OCI-LY7 (cell line): ENCODE measurements at regions not wholly inside any gene's neighbourhood (a gene's known extent, or its start where the extent isn't known, plus 50 kb on each side); places are given as distances from the start of the nearest gene placed in this dataset.

Source experiments
- BruUV-seq: library from RNA; stranded (reverse); fragments of 400-500 nt; replicated peaks from 2 replicates; lab custom pipeline; 2021; lab: Mats Ljungman, UMichigan
- CTCF ChIA-PET: fragments of 300-600 bp; sonication (Branson Sonifier 250); formaldehyde crosslinking; loops from one replicate; lab custom pipeline; 2022; ENCODE audit warnings: antibody characterized with exemption; ENCODE audit not compliant: unreplicated experiment; lab: Charles Lee
- POLR2A ChIA-PET: fragments of 300-600 bp; sonication (Branson Sonifier 250); formaldehyde crosslinking; loops from one replicate; lab custom pipeline; 2022; ENCODE audit warnings: antibody characterized with exemption; lab: Charles Lee
- DNase-seq: peaks from one replicate; pipeline ENCODE4 v3.0.0-alpha.2; 2015; ENCODE audit warnings: low spot score
- H2AFZ ChIP-seq: fragments of 200-600 bp; sonication (generic), shearing (Covaris generic); 2 replicates; pipeline ENCODE4 v1.6.1; 2014; ENCODE audit warnings: mild to moderate bottlenecking, antibody characterized with exemption, low read length, moderate library complexity
- H3K27ac ChIP-seq: fragments of 200-600 bp; sonication (generic); 2 replicates; pipeline ENCODE4 v1.5.1; 2014; ENCODE audit warnings: mixed run types, low read depth, mild to moderate bottlenecking, moderate library complexity, low read length, inconsistent platforms; ENCODE audit not compliant: poor library complexity, severe bottlenecking
- H3K36me3 ChIP-seq: fragments of 200-600 bp; sonication (generic); 2 replicates; pipeline ENCODE4 v1.6.1; 2014; ENCODE audit warnings: mild to moderate bottlenecking, antibody characterized with exemption, low read length, moderate library complexity, mixed read lengths; ENCODE audit not compliant: insufficient read depth
- H3K4me1 ChIP-seq: fragments of 200-600 bp; sonication (generic); 2 replicates; pipeline ENCODE4 v1.5.1; 2014; ENCODE audit warnings: mild to moderate bottlenecking, low read length; ENCODE audit not compliant: insufficient read depth, poor library complexity, severe bottlenecking
- H3K4me2 ChIP-seq: fragments of 200-600 bp; sonication (generic); 2 replicates; pipeline ENCODE4 v1.6.1; 2014; ENCODE audit warnings: mild to moderate bottlenecking, low read length
- H3K4me3 ChIP-seq: fragments of 200-600 bp; sonication (generic); 2 replicates; pipeline ENCODE4 v1.5.1; 2014; ENCODE audit warnings: mild to moderate bottlenecking, low read depth, low read length; ENCODE audit not compliant: poor library complexity, severe bottlenecking
- H3K79me2 ChIP-seq: fragments of 200-600 bp; sonication (generic); 2 replicates; pipeline ENCODE4 v1.6.1; 2016; ENCODE audit warnings: low read depth, mild to moderate bottlenecking, low read length, moderate library complexity, mixed read lengths; ENCODE audit not compliant: insufficient read depth
- H3K9me2 ChIP-seq: fragments of 200-600 bp; sonication (generic); 2 replicates; pipeline ENCODE4 v1.6.1; 2016; ENCODE audit warnings: mild to moderate bottlenecking, low read length, mixed read lengths; ENCODE audit not compliant: insufficient read depth
- H3K9me3 ChIP-seq: fragments of 200-600 bp; sonication (generic); 2 replicates; pipeline ENCODE4 v1.6.1; 2014; ENCODE audit warnings: mild to moderate bottlenecking, mixed run types, low read length, mixed read lengths
- H4K20me1 ChIP-seq: fragments of 200-600 bp; sonication (generic); 2 replicates; pipeline ENCODE4 v1.6.1; 2014; ENCODE audit warnings: mild to moderate bottlenecking, antibody characterized with exemption, low read length, moderate library complexity, mixed read lengths; ENCODE audit not compliant: insufficient read depth
- CTCF ChIP-seq: fragments of 200-600 bp; sonication (generic); conservative IDR thresholded peaks from 2 replicates; pipeline ENCODE4 v1.5.1; 2014; ENCODE audit warnings: mild to moderate bottlenecking, antibody characterized with exemption, low read length, moderate library complexity, mixed read lengths
- EZH2phosphoT487 ChIP-seq: fragments of 200-600 bp; sonication (generic); IDR thresholded peaks from 2 replicates; pipeline ENCODE4 v1.6.1; 2018; ENCODE audit warnings: low read depth, borderline replicate concordance, mild to moderate bottlenecking, mixed run types, antibody characterized with exemption, low read length, moderate library complexity, mixed read lengths
- intact Hi-C: fragments of 100-400 bp; cut with micrococcal nuclease; formaldehyde crosslinking; loops from one replicate; pipeline ENCODE4 v1.10.0; 2022; ENCODE audit not compliant: unreplicated experiment

- H3K79me2 ChIP-seq = no peaks in the 10 kb centered on the region
- no peaks in the 10 kb centered on the region for H4K20me1 ChIP-seq
- ChIA-PET POLR2A (no interaction called here), CTCF (no interaction called here)
- no peaks in the 10 kb centered on the region for H3K9me2 ChIP-seq
- H3K9me3 ChIP-seq = no peaks in the 10 kb centered on the region
- H3K4me2 ChIP-seq = no peak overlapping the region
- H3K27ac ChIP-seq = no peak overlapping the region
- H3K36me3 ChIP-seq = no peaks in the 10 kb centered on the region
- H3K4me1 ChIP-seq = no peaks in the 10 kb centered on the region
- no peak overlapping the region for H3K4me3 ChIP-seq
- BruUV-seq = no TSS peak
- no peak for TF ChIP-seq CTCF
- no peak for TF ChIP-seq EZH2phosphoT487
- no peak overlapping the region for H2AFZ ChIP-seq
- no peak for DNase-seq
- intact Hi-C loops = no loop called here
These were observed 834.3 kb downstream of the LRRTM4 start for GRCh38 chr2:76687923-76688322.

- no peaks in the 10 kb centered on the region for H3K9me2 ChIP-seq
- H3K4me3 ChIP-seq = no peak overlapping the region
- no peak overlapping the region for H2AFZ ChIP-seq
- no peaks in the 10 kb centered on the region for H3K4me1 ChIP-seq
- BruUV-seq = no TSS peak
- no peaks in the 10 kb centered on the region for H4K20me1 ChIP-seq
- H3K27ac ChIP-seq = no peak overlapping the region
- no peaks in the 10 kb centered on the region for H3K9me3 ChIP-seq
- no peak for DNase-seq
- intact Hi-C loops = no loop called here
- ChIA-PET POLR2A (interaction anchor here (0.6 to 1.1 kb wide), 2 partner anchors 9 to 106 kb away, joined by 3 read pairs; no protein-coding TSS in a partner anchor), CTCF (no interaction called here)
- no peak overlapping the region for H3K4me2 ChIP-seq
- no peaks in the 10 kb centered on the region for H3K36me3 ChIP-seq
- TF ChIP-seq CTCF (no peak), EZH2phosphoT487 (no peak)
- no peaks in the 10 kb centered on the region for H3K79me2 ChIP-seq
These were observed 837.4 kb downstream of the LRRTM4 start for GRCh38 chr2:76684756-76685155.

DNA sequence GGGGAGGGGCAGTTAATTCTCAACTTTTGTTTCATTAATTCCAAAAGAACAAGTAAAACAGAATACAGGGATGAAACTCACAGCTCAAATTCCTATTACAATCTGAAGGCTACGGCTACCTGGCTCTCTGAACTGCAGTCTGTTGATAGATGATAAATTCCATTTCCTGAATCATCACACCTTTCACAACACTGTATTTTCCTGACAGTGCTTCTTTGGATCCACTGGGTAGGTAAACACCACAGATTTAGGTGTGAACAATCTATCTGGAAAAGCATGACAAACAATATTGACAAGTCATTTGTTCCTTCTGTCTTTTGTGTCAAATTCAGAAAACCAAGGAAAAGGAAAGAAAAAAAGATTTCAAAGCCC lies 843.2 kb downstream of the LRRTM4 start:
- Histone ChIP-seq H3K36me3 (no peaks in the 10 kb centered on the region), H3K4me3 (no peak overlapping the region), H3K79me2 (no peaks in the 10 kb centered on the region), H3K4me2 (no peak overlapping the region), H2AFZ (no peak overlapping the region), H4K20me1 (no peaks in the 10 kb centered on the region), H3K4me1 (no peaks in the 10 kb centered on the region), H3K9me2 (no peaks in the 10 kb centered on the region), H3K9me3 (no peaks in the 10 kb centered on the region), H3K27ac (no peak overlapping the region)
- TF ChIP-seq CTCF (no peak), EZH2phosphoT487 (no peak)
- ChIA-PET CTCF (no interaction called here), POLR2A (no interaction called here)
- intact Hi-C loops = no loop called here
- no peak for DNase-seq
- BruUV-seq = no TSS peak
